Transverse colon (tissue), 4 donors: ENCODE measurements at regions not wholly inside any gene's neighbourhood (a gene's known extent, or its start where the extent isn't known, plus 50 kb on each side); places are given as distances from the start of the nearest gene placed in this dataset.
"Not testable (repeated sequence)": the region's sequence is repeated elsewhere in the genome, so short reads cannot be mapped to it uniquely, and the experiment has no call there.

Experiments
- DNase-seq: peaks from one replicate; pipeline ENCODE4 v3.0.0-alpha.2; 2019
- H3K27ac ChIP-seq, 4 donors: fragments of 200-600 bp; sonication (generic); 2 replicates each; pipeline ENCODE4 v1.5.1; 2016 to 2018; ENCODE audit warnings: inconsistent platforms in 4 of 4
- H3K27me3 ChIP-seq: fragments of 200-600 bp; sonication (generic); 2 replicates; pipeline ENCODE4 v1.5.1; 2017; ENCODE audit warnings: inconsistent platforms
- H3K36me3 ChIP-seq, 4 donors: fragments of 200-600 bp; sonication (generic); 2 replicates each; pipeline ENCODE4 v1.5.1; 2017 to 2019; ENCODE audit warnings: inconsistent platforms in 4 of 4
- H3K4me1 ChIP-seq, 4 donors: fragments of 200-600 bp; sonication (generic); 2 replicates each; pipeline ENCODE4 v1.5.1; 2017 to 2020; ENCODE audit warnings: inconsistent platforms in 4 of 4
- H3K4me3 ChIP-seq, 4 donors: fragments of 200-600 bp; sonication (generic); 1 replicate in 1 of 4; 2 replicates in 3 of 4; pipeline versions ENCODE4 v1.5.1 to v1.6.1; 2017 to 2019; ENCODE audit warnings: inconsistent platforms in 4 of 4
- H3K9me3 ChIP-seq, 2 donors: fragments of 200-600 bp; sonication (generic); 2 replicates each; pipeline ENCODE4 v1.5.1; 2017 to 2019; ENCODE audit warnings: inconsistent platforms in 2 of 2
- EP300 ChIP-seq: sonication (generic); formaldehyde crosslinking; IDR thresholded peaks from one replicate; pipeline ENCODE4 v1.6.1; 2017; ENCODE audit warnings: antibody characterized with exemption, low read depth
- POLR2A ChIP-seq: fragments of 450-650 bp; IDR thresholded peaks from one replicate; pipeline ENCODE4 v1.6.1; 2016; ENCODE audit warnings: antibody characterized with exemption, mild to moderate bottlenecking, moderate library complexity
- POLR2AphosphoS5 ChIP-seq, 3 donors: sonication (generic); formaldehyde crosslinking; IDR thresholded peaks; one replicate each; pipeline ENCODE4 v1.6.1; 2016; ENCODE audit warnings: antibody characterized with exemption in 3 of 3
- WGBS, 2 donors: methylation state at CpG; one replicate each; pipeline ENCODE4 v1.1.5; 2018; ENCODE audit warnings: low coverage in 1 of 2; 5-methylcytosine and 5-hydroxymethylcytosine counted together
- in situ Hi-C, 4 donors: fragments of 200-750 bp; cut with MboI; loops; one replicate each; pipeline versions ENCODE4 v1.15.0 to v1.15.1; 2017; ENCODE audit warnings: low sequenced_read_pairs in 3 of 4, low pct_ligation_motif_present in 1 of 4, low pct_unique_long_range_greater_than_20kb in 1 of 4
- intact Hi-C: fragments of 100-400 bp; cut with DNase I; formaldehyde crosslinking; loops from one replicate; pipeline ENCODE4 v1.15.1; 2023; ENCODE audit warnings: low total_unique reads
- TF ChIP-seq, protein P1 (sequence below), 5 experiments: fragments of 200-600 bp in 3 of 5; fragments of 450-650 bp in 2 of 5; sonication (generic) in 3 of 5; IDR thresholded peaks; 1 replicate in 2 of 5; 2 replicates in 3 of 5; pipeline ENCODE4 v1.5.1; 2016 to 2017; ENCODE audit warnings: antibody characterized with exemption in 5 of 5, inconsistent platforms in 3 of 5, mild to moderate bottlenecking in 2 of 5, moderate library complexity in 1 of 5

DNA sequence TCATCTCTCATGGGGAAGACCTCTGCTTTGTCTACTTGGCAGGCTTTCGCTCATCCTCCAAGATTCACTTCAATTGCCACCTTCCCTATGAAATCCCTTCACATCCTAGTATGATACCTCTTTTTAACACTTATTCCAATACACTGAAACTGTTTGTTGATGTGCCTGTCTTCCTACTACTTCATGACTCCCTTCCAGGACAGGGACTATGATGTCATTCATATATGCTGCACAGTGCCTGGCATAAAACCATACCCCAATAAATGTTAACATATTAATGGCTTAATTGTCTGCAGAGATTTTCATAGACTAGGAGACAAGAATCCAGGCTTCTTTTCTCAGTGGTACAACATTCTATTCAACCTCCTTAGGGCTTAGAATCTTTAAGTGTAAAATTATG lies 215.5 kb downstream of the ZNF608 start:
- no peaks in the 10 kb centered on the region for H3K36me3 ChIP-seq
- H3K4me1 ChIP-seq: peaks cover 0 to 12% (median 7%) of the 10 kb centered on the region in 4 donors
- in situ Hi-C loops (no loop called here), intact Hi-C loops (no loop called here)
- no peaks in the 10 kb centered on the region for H3K9me3 ChIP-seq
- no peak overlapping the region for H3K27ac ChIP-seq
- WGBS, 2 donors: 95 to 100% methylated on average over 1 of the region's 1 CpG
- DNase-seq: no peak
- H3K4me3 ChIP-seq: no peak overlapping the region
- no peak for TF ChIP-seq EP300
- no peak for TF ChIP-seq POLR2A
- no peak for TF ChIP-seq POLR2AphosphoS5 (IDR thresholded peaks at IDR 0.05)
- TF ChIP-seq, protein P1, sequence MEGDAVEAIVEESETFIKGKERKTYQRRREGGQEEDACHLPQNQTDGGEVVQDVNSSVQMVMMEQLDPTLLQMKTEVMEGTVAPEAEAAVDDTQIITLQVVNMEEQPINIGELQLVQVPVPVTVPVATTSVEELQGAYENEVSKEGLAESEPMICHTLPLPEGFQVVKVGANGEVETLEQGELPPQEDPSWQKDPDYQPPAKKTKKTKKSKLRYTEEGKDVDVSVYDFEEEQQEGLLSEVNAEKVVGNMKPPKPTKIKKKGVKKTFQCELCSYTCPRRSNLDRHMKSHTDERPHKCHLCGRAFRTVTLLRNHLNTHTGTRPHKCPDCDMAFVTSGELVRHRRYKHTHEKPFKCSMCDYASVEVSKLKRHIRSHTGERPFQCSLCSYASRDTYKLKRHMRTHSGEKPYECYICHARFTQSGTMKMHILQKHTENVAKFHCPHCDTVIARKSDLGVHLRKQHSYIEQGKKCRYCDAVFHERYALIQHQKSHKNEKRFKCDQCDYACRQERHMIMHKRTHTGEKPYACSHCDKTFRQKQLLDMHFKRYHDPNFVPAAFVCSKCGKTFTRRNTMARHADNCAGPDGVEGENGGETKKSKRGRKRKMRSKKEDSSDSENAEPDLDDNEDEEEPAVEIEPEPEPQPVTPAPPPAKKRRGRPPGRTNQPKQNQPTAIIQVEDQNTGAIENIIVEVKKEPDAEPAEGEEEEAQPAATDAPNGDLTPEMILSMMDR (IDR thresholded peaks at IDR 0.05): no peak
- H3K27me3 ChIP-seq: no peaks in the 10 kb centered on the region

DNA sequence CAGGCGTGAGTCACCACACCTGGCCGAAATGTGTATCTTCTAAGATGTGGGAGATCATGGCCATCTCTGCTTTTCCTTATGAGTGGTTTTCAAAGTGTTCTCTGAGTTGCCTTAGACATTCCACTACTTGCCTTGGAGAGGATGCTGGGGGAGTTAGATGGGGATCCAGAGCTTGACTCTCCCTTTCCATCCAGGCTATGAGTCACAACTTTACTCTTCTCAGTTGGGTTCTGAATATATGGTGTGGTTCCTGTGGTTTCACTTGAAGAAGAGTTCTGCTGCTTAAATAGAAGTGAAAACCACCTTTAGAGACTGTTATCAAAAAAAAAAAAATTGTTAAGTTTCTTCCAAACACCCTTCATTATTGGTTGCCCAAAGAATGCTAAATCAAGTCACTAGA lies 217.6 kb downstream of the ZNF608 start:
- Histone ChIP-seq H3K4me3 (no peak overlapping the region), H3K36me3 (no peaks in the 10 kb centered on the region), H3K27me3 (no peaks in the 10 kb centered on the region), H3K27ac (no peak overlapping the region), H3K4me1 (peaks cover 0 to 12% (median 7%) of the 10 kb centered on the region in 4 donors), H3K9me3 (no peaks in the 10 kb centered on the region)
- intact Hi-C loops (no loop called here), in situ Hi-C loops (no loop called here)
- TF ChIP-seq, protein P1 (IDR thresholded peaks at IDR 0.05): no peak
- TF ChIP-seq EP300 (no peak), POLR2AphosphoS5 (IDR thresholded peaks at IDR 0.05) (no peak), POLR2A (no peak)
- 68 to 100% methylated on average over 1 to 2 of the region's 2 CpGs for WGBS, 2 donors
- no peak for DNase-seq

DNA sequence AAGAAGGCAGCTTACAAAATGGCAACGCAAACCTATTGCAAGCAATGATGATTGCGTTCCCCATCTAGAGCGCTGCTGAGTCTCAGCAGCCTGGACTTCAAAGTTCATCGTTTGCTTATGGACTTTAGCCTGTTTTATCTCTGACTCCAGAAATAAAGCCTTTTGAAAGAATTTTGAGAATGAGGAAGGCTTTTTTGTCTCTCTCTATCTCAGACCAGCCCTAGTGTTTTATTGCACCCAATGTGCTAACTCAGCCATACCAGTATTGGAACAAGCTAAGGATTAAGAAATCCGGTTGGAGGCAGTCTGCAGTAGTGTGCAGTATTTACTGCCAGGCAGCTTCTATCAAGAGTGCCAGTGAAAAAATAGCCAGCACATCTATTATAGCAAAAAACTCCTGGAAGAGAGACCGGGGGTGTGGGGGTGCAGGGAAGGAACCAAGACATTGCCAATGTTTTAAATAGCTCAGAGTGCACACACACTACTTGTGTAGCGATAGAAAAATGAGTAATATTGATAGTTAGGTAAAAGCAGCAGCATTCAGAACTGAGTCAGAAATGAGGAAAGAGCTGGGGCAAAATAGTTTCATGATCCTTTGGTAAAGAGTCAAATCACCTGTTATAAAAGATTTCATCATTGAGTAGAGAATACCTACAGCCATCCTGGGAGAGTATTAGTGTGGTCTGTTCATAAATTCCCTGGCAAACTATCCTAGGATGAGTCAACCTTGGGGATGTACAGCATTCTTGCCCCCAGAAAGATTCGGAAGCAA lies 219.0 kb downstream of the ZNF608 start:
- no peak overlapping the region for H3K4me3 ChIP-seq
- TF ChIP-seq, protein P1 (IDR thresholded peaks at IDR 0.05): no peak
- TF ChIP-seq POLR2AphosphoS5 (IDR thresholded peaks at IDR 0.05): peak in 1 of 3 donors; percentile 59
- in situ Hi-C loops (no loop called here), intact Hi-C loops (no loop called here)
- peak overlapping the region in 3 of 4 donors; percentile 15 to 37 (median 25) for H3K27ac ChIP-seq
- 35 to 50% methylated on average over 6 to 8 of the region's 8 CpGs for WGBS, 2 donors
- no peaks in the 10 kb centered on the region for H3K9me3 ChIP-seq
- no peaks in the 10 kb centered on the region for H3K27me3 ChIP-seq
- DNase-seq: peak; percentile 31
- no peaks in the 10 kb centered on the region for H3K36me3 ChIP-seq
- peaks cover 0 to 12% (median 7%) of the 10 kb centered on the region in 4 donors for H3K4me1 ChIP-seq

DNA sequence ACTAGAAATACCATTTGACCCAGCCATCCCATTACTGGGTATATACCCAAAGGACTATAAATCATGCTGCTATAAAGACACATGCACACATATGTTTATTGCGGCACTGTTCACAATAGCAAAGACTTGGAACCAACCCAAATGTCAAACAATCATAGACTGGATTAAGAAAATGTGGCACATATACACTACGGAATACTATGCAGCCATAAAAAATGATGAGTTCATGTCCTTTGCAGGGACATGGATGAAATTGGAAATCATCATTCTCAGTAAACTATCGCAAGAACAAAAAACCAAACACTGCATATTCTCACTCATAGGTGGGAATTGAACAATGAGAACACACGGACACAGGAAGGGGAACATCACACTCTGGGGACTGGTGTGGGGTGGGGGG lies 220.4 kb downstream of the ZNF608 start:
- H3K9me3 ChIP-seq, DNase-seq, H3K36me3 ChIP-seq, H3K4me3 ChIP-seq, intact Hi-C loops, in situ Hi-C loops, H3K27me3 ChIP-seq, H3K27ac ChIP-seq: not testable (repeated sequence)
- H3K4me1 ChIP-seq: peaks cover 0 to 12% (median 7%) of the 10 kb centered on the region in 4 donors
- 79 to 90% methylated on average over 2 to 4 of the region's 4 CpGs for WGBS, 2 donors
